Lower leg skin (tissue), 4 donors: ENCODE measurements at regions not wholly inside any gene's neighbourhood (a gene's known extent, or its start where the extent isn't known, plus 50 kb on each side); places are given as distances from the start of the nearest gene placed in this dataset.

ENCODE experiments used
- DNase-seq, 2 donors: peaks; one replicate each; pipeline ENCODE4 v3.0.0-alpha.2; 2019; ENCODE audit warnings: low spot score in 2 of 2
- H3K4me3 ChIP-seq: fragments of 200-600 bp; sonication (generic); 2 replicates; pipeline ENCODE4 v1.5.1; 2017; ENCODE audit warnings: mild to moderate bottlenecking, low read depth; ENCODE audit not compliant: poor library complexity, severe bottlenecking
- POLR2A ChIP-seq, 2 donors: fragments of 450-650 bp; IDR thresholded peaks; one replicate each; pipeline ENCODE4 v1.6.1; 2016 to 2017; ENCODE audit warnings: antibody characterized with exemption in 2 of 2, mild to moderate bottlenecking in 1 of 2, moderate library complexity in 1 of 2
- WGBS, 2 donors: methylation state at CpG; one replicate each; pipeline ENCODE4 v1.1.5; 2018; 5-methylcytosine and 5-hydroxymethylcytosine counted together
- intact Hi-C: fragments of 100-400 bp; cut with DNase I; formaldehyde crosslinking; loops from one replicate; pipeline ENCODE4 v1.15.0; 2023; ENCODE audit warnings: low total_unique reads
- TF ChIP-seq, protein P1 (sequence below), 3 donors: fragments of 450-650 bp; IDR thresholded peaks; one replicate each; pipeline ENCODE4 v1.5.1; 2016; ENCODE audit warnings: antibody characterized with exemption in 3 of 3, mild to moderate bottlenecking in 3 of 3, moderate library complexity in 2 of 3

DNA sequence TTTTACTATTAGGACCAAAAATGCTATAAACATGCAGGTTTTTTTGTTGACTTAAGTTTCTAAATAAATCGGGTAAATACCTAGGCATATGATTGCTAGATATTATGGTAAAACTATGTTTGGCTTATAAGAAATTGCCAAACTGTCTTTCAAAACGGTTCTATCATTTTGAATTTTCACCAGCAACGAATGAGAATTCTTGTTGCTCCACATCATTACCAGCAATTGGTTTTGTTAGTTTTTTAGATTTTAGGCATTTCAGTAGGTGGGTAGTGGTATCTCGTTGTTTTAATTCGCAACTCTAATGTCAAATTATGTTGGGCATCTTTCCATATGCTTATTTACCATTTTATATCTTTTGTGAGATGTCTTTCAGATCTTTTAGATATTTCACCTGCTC is 510.2 kb downstream of the JRKL start:
- intact Hi-C loops, result no loop called here
- 87 to 89% methylated on average over 5 of the region's 5 CpGs for WGBS, 2 donors
- no peak overlapping the region for H3K4me3 ChIP-seq
- TF ChIP-seq, protein P1, sequence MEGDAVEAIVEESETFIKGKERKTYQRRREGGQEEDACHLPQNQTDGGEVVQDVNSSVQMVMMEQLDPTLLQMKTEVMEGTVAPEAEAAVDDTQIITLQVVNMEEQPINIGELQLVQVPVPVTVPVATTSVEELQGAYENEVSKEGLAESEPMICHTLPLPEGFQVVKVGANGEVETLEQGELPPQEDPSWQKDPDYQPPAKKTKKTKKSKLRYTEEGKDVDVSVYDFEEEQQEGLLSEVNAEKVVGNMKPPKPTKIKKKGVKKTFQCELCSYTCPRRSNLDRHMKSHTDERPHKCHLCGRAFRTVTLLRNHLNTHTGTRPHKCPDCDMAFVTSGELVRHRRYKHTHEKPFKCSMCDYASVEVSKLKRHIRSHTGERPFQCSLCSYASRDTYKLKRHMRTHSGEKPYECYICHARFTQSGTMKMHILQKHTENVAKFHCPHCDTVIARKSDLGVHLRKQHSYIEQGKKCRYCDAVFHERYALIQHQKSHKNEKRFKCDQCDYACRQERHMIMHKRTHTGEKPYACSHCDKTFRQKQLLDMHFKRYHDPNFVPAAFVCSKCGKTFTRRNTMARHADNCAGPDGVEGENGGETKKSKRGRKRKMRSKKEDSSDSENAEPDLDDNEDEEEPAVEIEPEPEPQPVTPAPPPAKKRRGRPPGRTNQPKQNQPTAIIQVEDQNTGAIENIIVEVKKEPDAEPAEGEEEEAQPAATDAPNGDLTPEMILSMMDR (IDR thresholded peaks at IDR 0.05), result no peak
- TF ChIP-seq POLR2A (IDR thresholded peaks at IDR 0.05), result no peak
- DNase-seq, result no peak

DNA sequence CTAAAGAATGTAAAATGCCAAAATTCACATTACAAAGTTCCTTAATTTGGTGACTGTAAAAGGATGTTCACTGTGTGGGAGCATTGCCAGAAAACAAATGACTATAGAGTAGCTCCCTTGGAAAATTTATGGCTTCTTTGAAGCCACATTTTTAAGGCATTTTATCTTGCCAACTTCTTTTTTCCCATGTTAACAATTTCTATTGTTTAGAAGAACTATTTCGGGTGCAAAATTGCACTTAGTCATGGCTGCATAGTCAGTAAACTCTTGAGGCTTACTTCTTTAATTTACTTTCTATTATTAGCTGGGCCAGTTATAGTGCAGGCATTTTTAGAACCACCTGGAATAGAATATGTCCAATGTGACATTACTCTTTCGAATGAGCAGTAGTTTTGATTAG is 515.3 kb downstream of the JRKL start:
- WGBS, 2 donors, result 28 to 30% methylated on average over 2 of the region's 2 CpGs
- no peak for DNase-seq
- TF ChIP-seq, protein P1 (IDR thresholded peaks at IDR 0.05), result no peak
- no peak for TF ChIP-seq POLR2A (IDR thresholded peaks at IDR 0.05)
- intact Hi-C loops, result no loop called here
- no peak overlapping the region for H3K4me3 ChIP-seq

DNA sequence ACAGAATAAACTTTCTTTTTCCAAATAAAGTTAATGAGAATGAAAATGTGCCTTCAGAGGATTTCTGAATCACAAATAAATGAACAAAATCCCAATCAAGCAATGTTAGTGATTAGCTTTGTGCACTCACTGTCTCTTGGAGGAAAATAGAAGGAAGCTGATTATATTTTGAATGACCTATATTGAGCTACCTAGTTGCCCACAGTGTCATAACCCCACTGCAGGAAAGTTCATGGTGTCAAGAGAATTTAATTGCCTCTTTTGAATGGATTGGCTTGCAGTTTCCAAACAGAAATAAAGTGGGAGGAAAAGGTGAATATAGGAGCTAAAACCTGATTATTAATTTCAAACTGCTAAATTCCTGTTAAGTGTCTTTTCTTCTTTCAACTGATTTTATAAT is 515.9 kb downstream of the JRKL start:
- no peak overlapping the region for H3K4me3 ChIP-seq
- no peak for DNase-seq
- intact Hi-C loops, result no loop called here
- TF ChIP-seq, protein P1 (IDR thresholded peaks at IDR 0.05), result no peak
- TF ChIP-seq POLR2A (IDR thresholded peaks at IDR 0.05), result no peak

DNA sequence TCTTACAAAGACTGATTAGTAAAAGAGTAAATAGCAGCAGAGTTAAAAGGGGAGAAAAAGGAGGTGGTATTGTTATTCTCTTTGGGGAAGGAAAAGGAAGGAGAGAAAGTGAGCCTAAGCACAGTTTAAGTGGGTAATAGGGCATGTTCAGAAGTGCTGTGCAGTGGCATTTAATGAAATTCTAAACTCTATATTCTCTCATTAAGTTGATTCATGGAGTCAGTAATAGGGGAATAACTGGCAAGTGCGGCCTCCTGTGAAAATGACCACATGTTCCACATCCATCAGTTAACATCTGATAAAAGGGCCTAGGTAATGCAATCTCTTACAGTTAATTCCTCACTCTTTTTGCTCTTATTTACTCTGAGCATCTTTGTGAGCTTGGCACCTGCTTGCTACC is 516.7 kb downstream of the JRKL start:
- DNase-seq, result no peak
- WGBS, 2 donors, result 71 to 84% methylated on average over 1 of the region's 1 CpG
- H3K4me3 ChIP-seq, result no peak overlapping the region
- intact Hi-C loops, result no loop called here
- no peak for TF ChIP-seq POLR2A (IDR thresholded peaks at IDR 0.05)
- TF ChIP-seq, protein P1 (IDR thresholded peaks at IDR 0.05), result no peak

DNA sequence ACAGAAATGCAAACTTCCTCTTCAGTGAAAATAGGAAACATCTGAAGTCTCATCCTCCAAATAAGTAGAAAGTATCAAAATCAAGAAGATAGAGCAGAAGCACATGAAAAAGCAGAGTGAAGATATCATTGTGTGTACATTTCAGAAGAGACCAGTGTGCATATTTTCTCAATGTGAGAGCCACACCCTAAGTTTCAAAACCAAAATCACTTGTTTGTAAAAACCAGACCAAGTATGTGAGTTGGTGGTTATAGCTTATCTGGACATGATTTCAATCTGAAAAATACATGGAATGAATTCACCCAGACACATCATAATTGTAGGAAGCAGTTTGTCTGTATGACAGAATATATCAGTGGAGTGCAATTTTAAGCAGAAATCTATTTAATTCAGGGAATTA is 536.0 kb downstream of the JRKL start:
- no peak for DNase-seq
- TF ChIP-seq POLR2A (IDR thresholded peaks at IDR 0.05), result no peak
- TF ChIP-seq, protein P1 (IDR thresholded peaks at IDR 0.05), result no peak
- no peak overlapping the region for H3K4me3 ChIP-seq
- intact Hi-C loops, result no loop called here

DNA sequence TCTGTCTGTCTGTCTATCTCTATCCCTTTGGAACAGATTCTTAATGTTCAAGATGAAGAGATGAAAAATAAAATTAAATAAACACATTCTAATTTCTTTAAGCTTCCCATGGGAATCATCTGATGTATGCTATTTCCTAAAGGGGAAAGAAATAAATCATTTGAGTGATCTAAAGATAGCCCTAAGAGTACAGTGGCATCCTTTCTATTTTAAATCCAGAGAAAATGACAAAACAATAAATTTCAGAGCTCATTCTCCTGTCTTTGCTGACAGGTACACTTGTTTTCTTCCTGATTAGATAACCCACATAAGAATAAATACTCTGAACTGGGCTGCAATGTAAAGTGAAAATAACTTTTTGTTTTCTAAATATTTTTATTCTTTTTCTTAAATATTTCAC is 550.4 kb downstream of the JRKL start:
- intact Hi-C loops, result no loop called here
- no peak for DNase-seq
- no peak overlapping the region for H3K4me3 ChIP-seq
- TF ChIP-seq, protein P1 (IDR thresholded peaks at IDR 0.05), result no peak
- no peak for TF ChIP-seq POLR2A (IDR thresholded peaks at IDR 0.05)
